ENCODE measurements at regions not wholly inside any gene's neighbourhood (a gene's known extent, or its start where the extent isn't known, plus 50 kb on each side); places are given as distances from the start of the nearest gene placed in this dataset.
"Not testable (repeated sequence)": the region's sequence is repeated elsewhere in the genome, so short reads cannot be mapped to it uniquely, and the experiment has no call there.

- DNase-seq, result not testable (repeated sequence)
Observed at GRCh38 chr7:10501206-10501884, 472.3 kb upstream of the PHF14 start.

- DNase-seq, result no peak
Observed at GRCh38 chr7:10507032-10507431, 466.6 kb upstream of the PHF14 start.

- DNase-seq, result no peak
Observed at GRCh38 chr7:10521306-10521705, 452.4 kb upstream of the PHF14 start.

GRCh38 chr7:10533429-10533828 lies 440.2 kb upstream of the PHF14 start:
- DNase-seq, result not testable (repeated sequence)

GRCh38 chr7:10536561-10536960 lies 437.1 kb upstream of the PHF14 start:
- DNase-seq, result no peak

GRCh38 chr7:10537764-10538163 lies 435.9 kb upstream of the PHF14 start:
- DNase-seq, result no peak

- no peak for DNase-seq
Observed at GRCh38 chr7:10557375-10557774, 416.3 kb upstream of the PHF14 start.

- DNase-seq, result no peak
Observed at GRCh38 chr7:10560497-10560896, 413.2 kb upstream of the PHF14 start.

GRCh38 chr7:10568891-10569290 lies 404.8 kb upstream of the PHF14 start:
- DNase-seq, result no peak

GRCh38 chr7:10571759-10572158 lies 401.9 kb upstream of the PHF14 start:
- DNase-seq, result no peak

GRCh38 chr7:10577866-10578374 lies 395.8 kb upstream of the PHF14 start:
- no peak for DNase-seq

GRCh38 chr7:10579561-10579960 lies 394.1 kb upstream of the PHF14 start:
- no peak for DNase-seq

- DNase-seq, result no peak
Observed at GRCh38 chr7:10584886-10585285, 388.8 kb upstream of the PHF14 start.

GRCh38 chr7:10588084-10588483 lies 385.6 kb upstream of the PHF14 start:
- DNase-seq, result no peak

GRCh38 chr7:10592604-10593003 lies 381.1 kb upstream of the PHF14 start:
- no peak for DNase-seq

GRCh38 chr7:10593080-10593479 lies 380.6 kb upstream of the PHF14 start:
- DNase-seq, result no peak

GRCh38 chr7:10596827-10597226 lies 376.8 kb upstream of the PHF14 start:
- no peak for DNase-seq

GRCh38 chr7:10604128-10604527 lies 369.5 kb upstream of the PHF14 start:
- no peak for DNase-seq

- no peak for DNase-seq
Observed at GRCh38 chr7:10612950-10613349, 360.7 kb upstream of the PHF14 start.

GRCh38 chr7:10618953-10619352 lies 354.7 kb upstream of the PHF14 start:
- DNase-seq, result no peak

- no peak for DNase-seq
Observed at GRCh38 chr7:10632712-10633111, 341.0 kb upstream of the PHF14 start.

GRCh38 chr7:10634239-10634638 lies 339.4 kb upstream of the PHF14 start:
- no peak for DNase-seq

GRCh38 chr7:10637991-10638390 lies 335.7 kb upstream of the PHF14 start:
- no peak for DNase-seq

GRCh38 chr7:10643545-10643944 lies 330.1 kb upstream of the PHF14 start:
- DNase-seq, result no peak

GRCh38 chr7:10644849-10645248 lies 328.8 kb upstream of the PHF14 start:
- DNase-seq, result no peak

Measured in activated CD4-positive, alpha-beta T cell treated with anti-CD3 and anti-CD28 coated beads for 48 hours (primary cell).